Mesenchymal stem cell (in vitro differentiated cells and primary cell): ENCODE measurements at regions not wholly inside any gene's neighbourhood (a gene's known extent, or its start where the extent isn't known, plus 50 kb on each side); places are given as distances from the start of the nearest gene placed in this dataset.

Source experiments
- DNase-seq: peaks from one replicate; pipeline ENCODE4 v3.0.0-alpha.2; 2013
- H2AFZ ChIP-seq: one replicate; pipeline ENCODE4 v1.6.1; 2013; ENCODE audit warnings: low read depth, mild to moderate bottlenecking, control low read depth, inconsistent platforms, low read length, moderate library complexity
- H2AK5ac ChIP-seq: 2 replicates; pipeline ENCODE4 v1.6.1; 2013; ENCODE audit warnings: low read length, moderate library complexity, mild to moderate bottlenecking, inconsistent platforms; ENCODE audit not compliant: severe bottlenecking
- H2BK120ac ChIP-seq: one replicate; pipeline ENCODE4 v1.6.1; 2013; ENCODE audit warnings: low read depth, mild to moderate bottlenecking, inconsistent platforms, low read length, moderate library complexity
- H2BK12ac ChIP-seq, 2 experiments: one replicate each; pipeline ENCODE4 v1.6.1; 2013; ENCODE audit warnings: inconsistent platforms in 2 of 2, low read length in 2 of 2, mild to moderate bottlenecking in 2 of 2, moderate library complexity in 2 of 2, control low read depth in 1 of 2
- H2BK15ac ChIP-seq: one replicate; pipeline ENCODE4 v1.6.1; 2013; ENCODE audit warnings: mild to moderate bottlenecking, low read depth, inconsistent platforms; ENCODE audit not compliant: poor library complexity, severe bottlenecking
- H2BK5ac ChIP-seq: 2 replicates; pipeline ENCODE4 v1.6.1; 2013; ENCODE audit warnings: low read depth, mild to moderate bottlenecking, low read length, control low read depth, inconsistent platforms; ENCODE audit not compliant: poor library complexity, severe bottlenecking
- H3K14ac ChIP-seq, 2 experiments: one replicate each; pipeline ENCODE4 v1.6.1; 2013; ENCODE audit warnings: inconsistent platforms in 2 of 2, low read length in 2 of 2, control low read depth in 1 of 2, mild to moderate bottlenecking in 1 of 2, moderate library complexity in 1 of 2
- H3K18ac ChIP-seq, 2 experiments: one replicate each; pipeline ENCODE4 v1.6.1; 2013; ENCODE audit warnings: inconsistent platforms in 2 of 2, low read length in 2 of 2, control low read depth in 1 of 2, low read depth in 1 of 2, mild to moderate bottlenecking in 1 of 2
- H3K23ac ChIP-seq, 2 experiments: one replicate each; pipeline ENCODE4 v1.6.1; 2013; ENCODE audit warnings: inconsistent platforms in 2 of 2, low read length in 2 of 2, mild to moderate bottlenecking in 2 of 2, moderate library complexity in 2 of 2, control low read depth in 1 of 2
- H3K27ac ChIP-seq: 2 replicates; pipeline ENCODE4 v1.5.1; 2013; ENCODE audit warnings: mild to moderate bottlenecking, moderate library complexity, low read length, control low read depth, inconsistent platforms; ENCODE audit not compliant: poor library complexity, severe bottlenecking
- H3K27me3 ChIP-seq, 2 experiments: 2 replicates each; pipeline versions ENCODE4 v1.6.1 to v1.7.0; 2013; ENCODE audit warnings: low read length in 2 of 2, mild to moderate bottlenecking in 2 of 2, moderate library complexity in 2 of 2, control low read depth in 1 of 2, inconsistent platforms in 1 of 2; ENCODE audit not compliant: control insufficient read depth in 1 of 2, insufficient read depth in 1 of 2
- H3K36me3 ChIP-seq, 2 experiments: 2 replicates each; pipeline versions ENCODE4 v1.6.1 to v1.7.0; 2013; ENCODE audit warnings: low read length in 2 of 2, control low read depth in 1 of 2, inconsistent platforms in 1 of 2, low read depth in 1 of 2, mild to moderate bottlenecking in 1 of 2; ENCODE audit not compliant: insufficient read depth in 2 of 2, control insufficient read depth in 1 of 2
- H3K4ac ChIP-seq, 2 experiments: one replicate each; pipeline ENCODE4 v1.6.1; 2013; ENCODE audit warnings: inconsistent platforms in 2 of 2, low read length in 2 of 2, mild to moderate bottlenecking in 2 of 2, moderate library complexity in 2 of 2, control low read depth in 1 of 2, low read depth in 1 of 2
- H3K4me1 ChIP-seq: 2 replicates; pipeline ENCODE4 v1.6.1; 2013; ENCODE audit warnings: low read depth, low read length, control low read depth; ENCODE audit not compliant: control insufficient read depth, insufficient read depth
- H3K4me2 ChIP-seq: 2 replicates; pipeline ENCODE4 v1.6.1; 2013; ENCODE audit warnings: low read length, mild to moderate bottlenecking, inconsistent platforms; ENCODE audit not compliant: poor library complexity, severe bottlenecking
- H3K4me3 ChIP-seq, 2 experiments: 2 replicates each; pipeline versions ENCODE4 v1.5.1 to v1.7.0; 2013; ENCODE audit warnings: low read length in 2 of 2, mild to moderate bottlenecking in 2 of 2, control low read depth in 1 of 2, low read depth in 1 of 2; ENCODE audit not compliant: insufficient read depth in 1 of 2
- H3K79me1 ChIP-seq: replicated peaks from 2 replicates; pipeline ENCODE4 v1.6.1; 2013; ENCODE audit warnings: mild to moderate bottlenecking, control low read depth, low read length, inconsistent platforms; ENCODE audit not compliant: poor library complexity, severe bottlenecking
- H3K9ac ChIP-seq: 2 replicates; pipeline ENCODE4 v1.7.0; 2013; ENCODE audit warnings: mild to moderate bottlenecking, low read length, moderate library complexity
- H3K9me3 ChIP-seq: 2 replicates; pipeline ENCODE4 v1.7.0; 2013; ENCODE audit warnings: mild to moderate bottlenecking, low read length; ENCODE audit not compliant: control insufficient read depth
- H4K8ac ChIP-seq: one replicate; pipeline ENCODE4 v1.6.1; 2013; ENCODE audit warnings: inconsistent platforms, mild to moderate bottlenecking, low read length, moderate library complexity
- H4K91ac ChIP-seq: one replicate; pipeline ENCODE4 v1.6.1; 2013; ENCODE audit warnings: mild to moderate bottlenecking, low read length, inconsistent platforms
- WGBS: methylation state at CpG from one replicate; pipeline ENCODE4 v1.1.7; 2013; ENCODE audit warnings: mixed read lengths; 5-methylcytosine and 5-hydroxymethylcytosine counted together

DNA sequence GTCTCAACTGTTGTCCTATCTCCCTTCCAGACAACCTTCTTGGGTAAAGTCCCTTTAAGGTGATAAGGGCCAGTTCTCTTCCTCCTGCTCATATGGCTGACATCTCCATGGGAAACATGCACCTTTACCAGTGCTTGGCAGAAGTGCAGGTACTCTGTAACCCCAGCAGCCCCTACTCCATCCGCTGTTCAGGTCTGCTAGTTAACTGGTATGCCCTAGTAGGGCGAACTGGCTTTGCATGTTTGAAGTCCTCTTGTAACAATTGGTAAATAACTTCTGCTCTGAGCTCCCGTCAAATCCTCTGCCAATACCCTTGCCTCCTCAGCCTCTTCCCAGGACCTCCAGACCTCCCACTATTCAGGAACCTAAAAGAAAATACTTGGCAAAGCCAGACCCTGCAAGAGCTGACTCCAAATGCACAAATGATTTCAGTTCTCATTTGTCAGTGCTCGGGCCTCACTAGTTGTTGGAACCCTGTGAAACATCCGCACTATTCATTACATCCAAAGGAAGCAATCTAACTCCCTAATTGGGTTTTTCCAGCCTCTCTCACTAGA, 703.7 kb downstream of the MAFB start:
- Histone ChIP-seq H3K27me3 (no peaks in the 10 kb centered on the region), H3K4ac (peak overlapping the region; percentile 7 to 32)
- WGBS, result 89% methylated on average over 5 of the region's 5 CpGs

GRCh38 chr20:39983655-39984054, 705.4 kb downstream of the MAFB start:
- Histone ChIP-seq H3K79me1 (no peaks in the 10 kb centered on the region), H3K27me3 (no peaks in the 10 kb centered on the region), H3K36me3 (no peaks in the 10 kb centered on the region), H3K23ac (no peak overlapping the region), H2BK12ac (no peak overlapping the region), H3K14ac (no peak overlapping the region), H3K4ac (no peak overlapping the region), H2BK120ac (no peak overlapping the region), H2AFZ (no peak overlapping the region), H3K4me2 (no peak overlapping the region), H4K91ac (no peak overlapping the region), H4K8ac (no peak overlapping the region), H2AK5ac (no peak overlapping the region), H3K4me3 (no peak overlapping the region), H2BK5ac (no peak overlapping the region), H2BK15ac (no peak overlapping the region), H3K9me3 (no peaks in the 10 kb centered on the region), H3K18ac (no peak overlapping the region), H3K27ac (no peak overlapping the region), H3K9ac (no peak overlapping the region), H3K4me1 (no peaks in the 10 kb centered on the region)
- DNase-seq, result no peak
- WGBS, result 89% methylated on average over 1 of the region's 1 CpG

More for the DNA sequence above, 703.7 kb downstream of the MAFB start:
- no peak overlapping the region for H4K8ac ChIP-seq
- no peaks in the 10 kb centered on the region for H3K36me3 ChIP-seq
- H4K91ac ChIP-seq, result no peak overlapping the region
- peak overlapping the region in 1 of 2 experiments; percentile 87 for H2BK12ac ChIP-seq
- no peak overlapping the region for H2BK5ac ChIP-seq
- H3K18ac ChIP-seq, result peak overlapping the region; percentile 11 to 95
- H2BK120ac ChIP-seq, result no peak overlapping the region
- no peak overlapping the region for H2AK5ac ChIP-seq
- H2BK15ac ChIP-seq, result no peak overlapping the region
- peak overlapping the region; percentile 81 for H3K9ac ChIP-seq
- peaks cover 3% of the 10 kb centered on the region for H3K9me3 ChIP-seq
- H3K4me1 ChIP-seq, result no peaks in the 10 kb centered on the region
- no peak overlapping the region for H3K14ac ChIP-seq
- no peak overlapping the region for H3K23ac ChIP-seq
- no peak overlapping the region for H2AFZ ChIP-seq
- no peaks in the 10 kb centered on the region for H3K79me1 ChIP-seq
- no peak overlapping the region for H3K4me3 ChIP-seq
- no peak overlapping the region for H3K27ac ChIP-seq
- no peak overlapping the region for H3K4me2 ChIP-seq
- DNase-seq, result no peak

- no peak overlapping the region for H3K27ac ChIP-seq
- no peak overlapping the region for H2BK15ac ChIP-seq
- peak overlapping the region in 1 of 2 experiments; percentile 16 for H3K4ac ChIP-seq
- H3K9me3 ChIP-seq, result no peaks in the 10 kb centered on the region
- no peak overlapping the region for H2BK5ac ChIP-seq
- H2AK5ac ChIP-seq, result no peak overlapping the region
- WGBS, result no CpG with 5 or more reads among the region's 2 CpGs
- no peak overlapping the region for H2AFZ ChIP-seq
- H3K4me3 ChIP-seq, result no peak overlapping the region
- H4K8ac ChIP-seq, result no peak overlapping the region
- no peak overlapping the region for H4K91ac ChIP-seq
- no peaks in the 10 kb centered on the region for H3K27me3 ChIP-seq
- H3K4me1 ChIP-seq, result no peaks in the 10 kb centered on the region
- no peak overlapping the region for H3K23ac ChIP-seq
- peak overlapping the region in 1 of 2 experiments; percentile 60 for H3K14ac ChIP-seq
- H2BK12ac ChIP-seq, result no peak overlapping the region
- H3K9ac ChIP-seq, result no peak overlapping the region
- H3K36me3 ChIP-seq, result no peaks in the 10 kb centered on the region
- H3K79me1 ChIP-seq, result no peaks in the 10 kb centered on the region
- H3K18ac ChIP-seq, result no peak overlapping the region
- no peak for DNase-seq
- H3K4me2 ChIP-seq, result no peak overlapping the region
- H2BK120ac ChIP-seq, result no peak overlapping the region
Observed at GRCh38 chr20:39983183-39983582, 705.9 kb downstream of the MAFB start.

DNA sequence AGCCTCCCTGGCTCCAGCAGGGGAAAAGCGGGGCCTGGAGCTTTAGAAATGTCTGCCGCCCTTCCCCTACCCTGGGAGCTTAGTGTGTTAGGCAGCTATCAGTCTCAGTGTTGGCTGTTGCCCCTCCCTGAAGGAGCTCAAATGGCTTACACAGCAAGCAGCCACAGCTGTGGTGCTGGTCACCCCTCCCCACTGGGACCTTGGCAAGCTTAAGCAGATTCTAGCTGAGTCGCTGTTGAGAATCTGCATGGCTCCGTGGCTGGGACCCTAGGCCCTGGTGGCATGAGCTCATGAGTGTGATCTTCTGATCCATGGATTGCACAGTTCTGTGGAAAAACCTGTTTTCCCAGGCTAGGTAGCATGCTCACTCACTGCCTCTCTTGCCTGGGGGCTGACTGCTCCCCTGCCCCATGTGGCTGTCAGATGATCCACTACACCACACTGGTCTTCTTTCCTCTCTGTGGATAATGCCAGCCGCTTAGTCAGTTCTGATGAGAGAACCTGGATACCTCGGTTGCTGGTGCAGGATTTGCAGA, 714.0 kb downstream of the MAFB start:
- 87% methylated on average over 6 of the region's 6 CpGs for WGBS
- Histone ChIP-seq H2BK15ac (no peak overlapping the region), H3K4me3 (no peak overlapping the region), H2BK120ac (no peak overlapping the region), H3K27me3 (no peaks in the 10 kb centered on the region), H3K23ac (no peak overlapping the region), H3K79me1 (no peaks in the 10 kb centered on the region), H2AFZ (no peak overlapping the region), H3K14ac (no peak overlapping the region), H4K91ac (no peak overlapping the region), H2AK5ac (no peak overlapping the region), H3K4ac (no peak overlapping the region), H2BK5ac (no peak overlapping the region), H3K9me3 (no peaks in the 10 kb centered on the region), H3K18ac (no peak overlapping the region), H2BK12ac (no peak overlapping the region), H3K36me3 (no peaks in the 10 kb centered on the region), H3K27ac (no peak overlapping the region), H3K4me1 (no peaks in the 10 kb centered on the region), H3K9ac (no peak overlapping the region), H3K4me2 (no peak overlapping the region), H4K8ac (no peak overlapping the region)
- DNase-seq, result no peak
